Stimulated activated CD8-positive, alpha-beta memory T cell treated with anti-CD3 and anti-CD28 coated beads, Interleukin-7, amount 100 ng/mL, for 24 hours (primary cell): ENCODE measurements at regions not wholly inside any gene's neighbourhood (a gene's known extent, or its start where the extent isn't known, plus 50 kb on each side); places are given as distances from the start of the nearest gene placed in this dataset.
"Not testable (repeated sequence)": the region's sequence is repeated elsewhere in the genome, so short reads cannot be mapped to it uniquely, and the experiment has no call there.

ENCODE experiments used
- DNase-seq: peaks from one replicate; pipeline ENCODE4 v3.0.0-alpha.2; 2020; ENCODE audit warnings: low read depth

- DNase-seq: no peak
Observed at GRCh38 chr5:142405814-142406395, 81.1 kb upstream of the SPRY4 start.

DNA sequence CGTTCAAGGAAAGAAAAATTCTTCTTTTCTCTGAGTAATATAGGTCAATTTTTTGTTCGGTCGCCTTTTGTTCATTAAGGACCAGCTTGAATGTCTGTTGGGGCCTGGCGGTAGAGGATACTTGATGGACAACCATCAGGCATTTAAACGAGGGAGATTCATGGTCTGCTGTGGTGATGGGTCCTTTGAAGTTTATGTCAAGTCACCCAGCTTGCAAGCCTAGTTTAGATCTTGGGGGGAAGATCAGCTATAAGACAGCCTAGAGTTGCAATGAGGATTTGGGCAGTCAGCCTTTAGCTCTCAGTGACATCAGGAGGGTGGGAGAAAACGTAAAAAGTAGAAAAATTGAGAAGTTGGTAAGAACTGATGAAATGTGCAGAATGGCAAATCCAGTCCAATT lies 80.2 kb upstream of the SPRY4 start:
- DNase-seq: no peak

DNA sequence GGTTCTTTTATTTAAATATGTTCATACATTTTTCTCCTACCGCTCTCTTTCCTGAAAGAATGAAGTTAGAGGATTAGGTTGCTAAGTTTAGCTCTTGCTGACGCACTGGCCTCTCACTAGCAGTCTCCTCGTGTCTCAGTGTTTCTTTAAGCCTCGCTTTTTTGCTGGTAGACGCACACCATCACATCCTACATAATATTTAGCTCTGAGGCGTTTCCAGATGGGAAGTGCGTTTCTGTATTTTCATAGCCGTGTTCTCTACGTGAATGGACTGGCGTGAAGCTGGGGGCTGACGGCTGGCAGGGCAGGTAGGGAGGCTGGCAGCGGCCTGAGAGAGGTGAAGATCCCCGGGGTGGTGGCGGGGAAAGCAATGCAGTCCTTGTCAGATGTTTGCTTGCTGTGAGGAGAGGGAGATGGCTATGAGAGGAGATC lies 79.2 kb upstream of the SPRY4 start:
- no peak for DNase-seq

- DNase-seq: no peak
Observed at GRCh38 chr5:142403583-142403982, 78.8 kb upstream of the SPRY4 start.

DNA sequence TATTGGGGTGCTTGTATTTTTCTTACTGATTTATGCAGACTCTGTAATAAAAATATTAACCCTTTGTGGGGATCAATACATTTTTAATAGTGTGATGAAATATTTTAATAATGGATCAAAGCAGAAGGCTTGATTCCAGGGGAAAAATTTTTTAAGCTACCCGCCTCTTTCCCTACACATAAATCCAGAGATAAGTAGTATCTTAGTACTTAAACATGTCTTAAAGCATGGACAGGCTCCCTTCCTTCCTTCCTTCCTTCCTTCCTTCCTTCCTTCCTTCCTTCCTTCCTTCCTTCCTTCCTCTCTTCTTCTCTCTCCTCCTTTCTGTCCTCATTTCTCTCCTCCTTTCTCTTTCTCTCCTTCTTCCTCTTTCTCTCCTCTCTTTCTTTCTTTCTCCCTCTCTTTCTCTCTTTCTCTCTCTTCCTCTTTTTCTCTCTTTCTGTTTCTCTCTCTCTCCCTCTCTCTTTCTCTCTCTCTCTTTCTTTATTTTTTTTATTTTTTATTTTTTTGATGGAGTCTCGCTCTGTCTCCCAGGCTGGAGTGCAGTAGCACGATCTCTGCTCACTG lies 78.0 kb upstream of the SPRY4 start:
- DNase-seq: no peak

DNA sequence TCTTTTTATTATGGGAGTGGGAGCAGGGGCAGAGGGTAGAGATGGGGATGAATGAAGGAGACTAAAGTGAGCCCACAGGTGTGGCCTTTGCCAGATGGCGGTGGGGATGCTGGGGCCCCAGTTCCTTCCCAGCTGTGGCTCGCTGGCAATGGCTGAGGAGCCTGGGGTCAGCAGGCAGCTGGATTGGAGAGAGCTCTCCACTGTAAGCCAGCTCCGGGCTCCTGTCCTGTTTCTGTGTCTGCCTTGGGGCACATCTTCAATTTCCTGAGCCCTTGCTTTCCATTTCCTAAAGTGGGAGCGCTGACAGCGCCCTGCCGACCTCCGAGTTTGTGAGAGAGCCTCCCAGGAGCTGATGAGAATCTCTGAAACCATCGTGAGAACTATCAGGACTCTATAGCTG lies 75.6 kb upstream of the SPRY4 start:
- DNase-seq: no peak

GRCh38 chr5:142399891-142400290 lies 75.1 kb upstream of the SPRY4 start:
- no peak for DNase-seq

GRCh38 chr5:142398730-142399055 lies 73.9 kb upstream of the SPRY4 start:
- no peak for DNase-seq

DNA sequence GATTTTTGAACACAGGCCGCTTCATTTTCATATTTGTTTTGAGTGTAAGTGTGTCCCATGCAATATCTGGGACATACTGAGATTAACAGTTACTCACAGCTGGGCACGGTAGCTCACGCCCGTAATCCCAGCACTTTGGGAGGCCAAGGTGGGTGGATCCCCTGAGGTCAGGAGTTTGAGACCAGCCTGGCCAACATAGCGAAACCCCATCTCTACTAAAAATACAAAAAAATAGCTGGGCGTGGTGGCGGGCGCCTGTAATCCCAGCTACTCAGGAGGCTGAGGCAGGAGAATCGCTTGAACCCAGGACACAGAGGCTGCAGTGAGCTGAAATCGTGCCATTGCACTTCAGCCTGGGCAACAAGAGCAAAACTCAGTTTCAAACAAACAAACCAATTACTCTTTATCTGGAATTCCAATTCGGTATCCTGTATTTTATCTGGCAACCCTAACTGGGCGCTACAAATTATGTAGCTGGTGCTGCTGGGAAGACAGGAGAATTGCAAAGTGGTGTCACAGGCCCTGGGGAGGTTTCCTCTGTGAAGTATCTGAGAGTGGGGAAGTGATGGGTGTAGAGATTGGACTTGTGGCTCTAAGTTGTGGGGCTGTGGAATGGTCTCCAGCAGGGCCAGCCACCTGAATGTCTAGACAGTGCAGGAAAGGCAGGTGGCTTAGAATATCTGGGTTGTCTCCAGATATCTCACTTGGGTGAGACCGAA lies 73.3 kb upstream of the SPRY4 start:
- DNase-seq: not testable (repeated sequence)

DNA sequence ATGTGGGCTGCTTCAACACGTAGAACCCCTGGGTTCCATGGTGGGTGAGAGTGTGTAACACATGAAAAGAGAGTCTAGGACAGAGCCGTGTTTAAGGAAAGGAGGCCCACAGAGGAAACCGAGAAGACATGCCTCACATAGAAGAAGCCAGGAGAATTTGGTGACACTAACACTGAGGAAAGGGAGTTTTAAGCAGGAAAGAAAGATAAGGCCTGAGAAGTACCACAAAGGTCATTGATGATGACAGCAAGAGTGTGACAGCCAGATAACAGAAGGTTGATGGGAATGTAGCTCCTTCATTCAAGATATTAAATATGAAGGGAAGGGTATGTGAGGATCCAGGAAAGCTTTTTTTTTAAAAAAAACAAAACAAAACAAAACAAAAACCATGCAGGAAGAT lies 72.4 kb upstream of the SPRY4 start:
- no peak for DNase-seq

- DNase-seq: no peak
Observed at GRCh38 chr5:142396436-142397038, 71.7 kb upstream of the SPRY4 start.

- no peak for DNase-seq
Observed at GRCh38 chr5:142395334-142395733, 70.5 kb upstream of the SPRY4 start.

- DNase-seq: no peak
Observed at GRCh38 chr5:142391058-142391845, 66.4 kb upstream of the SPRY4 start.

- DNase-seq: no peak
Observed at GRCh38 chr5:142390334-142390733, 65.5 kb upstream of the SPRY4 start.

DNA sequence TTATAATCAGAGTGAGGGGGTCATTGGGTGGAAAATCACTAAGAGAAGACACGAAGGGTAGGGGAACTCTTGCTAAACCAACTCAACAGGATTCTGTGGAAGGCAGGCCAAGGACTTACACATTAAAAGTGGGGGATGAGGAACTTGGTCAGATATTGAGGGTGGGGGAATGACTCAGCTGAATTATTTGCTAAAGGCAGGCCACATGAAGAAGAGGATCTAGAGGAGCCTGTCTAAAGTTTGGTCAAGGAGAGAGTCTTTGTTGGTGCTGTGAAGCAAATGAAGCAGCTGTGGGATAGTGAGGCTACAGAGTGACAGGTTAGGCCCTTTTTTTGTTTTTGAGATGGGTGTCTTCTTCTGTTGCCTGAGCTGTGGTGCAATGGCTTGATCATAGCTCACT lies 63.9 kb upstream of the SPRY4 start:
- no peak for DNase-seq

DNA sequence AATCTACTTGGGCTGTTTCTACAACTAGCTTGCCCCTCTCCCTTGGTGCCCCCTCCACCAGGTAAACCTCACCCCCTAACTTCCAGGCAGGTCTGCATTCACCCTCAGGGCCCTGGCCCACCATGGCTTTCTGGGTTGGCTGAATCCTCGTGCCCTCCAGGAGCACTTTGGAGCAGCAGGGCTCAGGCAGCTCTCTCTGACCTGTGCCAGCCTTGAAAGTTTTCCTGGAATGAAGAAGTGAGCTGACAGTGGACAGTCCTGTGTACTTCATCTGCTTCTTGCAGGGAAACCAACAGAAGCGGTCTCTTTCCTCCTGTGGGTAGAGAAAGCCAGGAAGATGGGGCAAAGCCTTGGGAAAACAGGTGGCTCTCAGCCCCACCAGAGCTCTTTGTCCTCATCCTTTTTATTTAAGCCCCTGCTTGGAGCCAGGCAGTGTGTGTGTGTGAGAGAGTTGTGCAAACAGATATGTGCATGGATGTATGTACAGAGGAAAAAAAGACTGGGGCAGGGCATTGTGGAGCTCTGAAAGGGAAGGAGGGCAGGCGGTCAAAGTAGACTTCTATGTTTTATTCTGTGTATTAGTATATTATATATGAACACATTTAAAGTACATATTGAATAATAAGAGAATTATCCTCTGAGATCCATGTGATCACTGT lies 62.3 kb upstream of the SPRY4 start:
- DNase-seq: no peak

GRCh38 chr5:142386137-142387023 lies 61.6 kb upstream of the SPRY4 start:
- DNase-seq: no peak

DNA sequence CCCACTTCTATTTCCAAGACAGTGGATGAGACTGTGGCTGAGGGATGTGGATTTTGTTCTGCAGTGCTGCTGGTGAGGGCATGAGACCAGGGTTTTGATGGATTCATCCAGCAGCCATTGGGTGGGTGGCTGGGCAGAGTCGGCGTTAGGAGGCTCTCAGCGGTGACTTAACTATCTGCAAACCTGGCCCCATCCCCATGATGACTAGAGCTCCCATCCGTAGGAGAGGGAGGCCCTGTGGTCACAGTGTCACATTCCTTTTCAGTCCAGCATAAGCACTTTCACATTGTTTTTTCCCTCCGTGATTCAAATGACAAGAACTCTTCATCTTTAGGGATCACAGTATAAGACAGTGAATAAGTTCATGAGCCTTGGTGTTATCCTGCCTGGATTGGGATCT lies 60.4 kb upstream of the SPRY4 start:
- no peak for DNase-seq

GRCh38 chr5:142384014-142384413 lies 59.2 kb upstream of the SPRY4 start:
- DNase-seq: no peak

GRCh38 chr5:142382186-142382585 lies 57.4 kb upstream of the SPRY4 start:
- no peak for DNase-seq
